Jurkat, Clone E6-1 (cell line): ENCODE measurements at regions not wholly inside any gene's neighbourhood (a gene's known extent, or its start where the extent isn't known, plus 50 kb on each side); places are given as distances from the start of the nearest gene placed in this dataset.
"Not testable (repeated sequence)": the region's sequence is repeated elsewhere in the genome, so short reads cannot be mapped to it uniquely, and the experiment has no call there.

Source experiments
- DNase-seq: peaks from one replicate; pipeline ENCODE4 v3.0.0-alpha.2; 2011; ENCODE audit warnings: low read depth, low spot score
- H3K4me3 ChIP-seq: 2 replicates; pipeline ENCODE4 v1.5.1; 2011; ENCODE audit warnings: mild to moderate bottlenecking, low read length, control low read depth, moderate library complexity

GRCh38 chr6:121590916-121591315 lies 155.5 kb downstream of the GJA1 start:
- no peak overlapping the region for H3K4me3 ChIP-seq
- no peak for DNase-seq

DNA sequence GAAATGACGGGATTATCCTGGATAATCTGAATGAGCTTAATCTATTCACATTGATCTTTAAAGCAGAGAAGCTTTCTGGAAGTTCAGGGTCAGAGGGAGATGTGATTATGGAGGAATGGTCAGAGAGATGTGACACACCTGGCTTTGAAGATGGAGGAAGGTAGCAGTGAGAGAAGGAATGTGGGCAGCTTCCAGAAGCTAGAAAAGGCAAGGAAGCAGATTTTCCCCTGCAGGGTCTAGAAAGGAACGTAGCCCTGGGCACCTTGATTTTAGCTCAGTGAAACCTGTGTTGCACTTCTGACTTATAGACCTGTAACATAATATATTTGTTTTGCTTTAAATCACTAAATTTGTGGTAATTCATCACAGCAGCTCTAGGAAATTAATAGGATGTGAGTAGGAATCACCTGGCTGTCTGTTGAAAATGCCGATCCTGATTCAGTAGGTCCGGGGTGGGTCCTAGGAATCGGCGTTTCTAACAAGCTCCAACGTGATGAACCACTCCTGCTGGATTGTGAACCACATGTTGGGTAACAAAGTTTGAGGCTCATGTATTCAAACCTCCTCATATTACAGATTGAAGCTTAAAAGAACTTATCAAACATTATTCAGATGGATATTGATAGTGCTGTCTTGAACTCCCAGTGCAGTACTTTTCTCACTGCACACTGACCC lies 157.0 kb downstream of the GJA1 start:
- no peak for DNase-seq
- no peak overlapping the region for H3K4me3 ChIP-seq

DNA sequence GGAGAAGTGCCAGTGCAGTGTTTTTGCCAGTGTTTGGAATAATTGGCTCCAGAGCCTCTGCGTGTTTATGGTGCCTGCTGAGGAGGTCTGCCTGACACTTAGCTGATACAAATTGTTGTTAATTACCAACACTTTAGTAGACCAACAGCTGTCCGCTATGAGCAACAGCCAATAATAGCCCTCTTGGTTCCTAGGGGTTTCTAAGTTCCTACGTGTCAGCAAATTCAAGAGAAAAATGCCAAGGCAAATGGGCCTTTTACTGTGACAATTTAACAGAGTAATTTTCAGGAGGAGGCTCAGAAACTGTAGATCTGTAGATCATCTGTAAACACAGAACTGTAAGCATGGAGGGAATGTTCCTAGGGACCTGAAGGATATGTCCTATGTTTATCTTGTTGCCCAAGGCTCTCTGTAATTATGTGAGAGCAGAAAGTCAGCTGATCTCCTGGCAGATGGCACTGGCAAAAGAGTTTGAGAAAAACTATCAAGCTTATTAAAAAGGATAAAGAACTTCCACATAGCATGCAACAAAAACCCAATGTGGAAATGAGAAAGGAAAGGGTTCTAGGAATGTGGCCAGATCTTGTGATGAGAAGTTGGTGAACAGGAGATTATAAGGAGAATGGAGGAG lies 157.7 kb downstream of the GJA1 start:
- H3K4me3 ChIP-seq, result no peak overlapping the region
- no peak for DNase-seq

DNA sequence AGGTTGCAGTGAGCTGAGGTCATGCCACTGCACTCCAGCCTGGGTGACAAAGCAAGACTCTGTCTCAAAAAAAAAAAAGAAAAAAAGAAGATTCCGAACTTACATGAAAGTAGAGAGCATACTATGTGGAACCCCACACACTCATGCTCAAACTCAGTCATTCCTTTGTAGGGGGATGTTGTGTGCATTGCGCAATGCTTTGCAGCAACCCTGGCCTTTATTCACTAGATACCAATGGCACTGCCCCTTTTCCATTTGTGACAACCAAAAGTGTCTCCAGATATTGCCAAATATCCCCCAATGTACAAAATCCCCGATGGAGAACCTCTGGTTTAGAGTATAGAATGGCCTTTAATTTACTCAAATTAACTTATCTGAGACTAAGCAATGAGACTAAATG lies 158.6 kb downstream of the GJA1 start:
- no peak for DNase-seq
- no peak overlapping the region for H3K4me3 ChIP-seq

DNA sequence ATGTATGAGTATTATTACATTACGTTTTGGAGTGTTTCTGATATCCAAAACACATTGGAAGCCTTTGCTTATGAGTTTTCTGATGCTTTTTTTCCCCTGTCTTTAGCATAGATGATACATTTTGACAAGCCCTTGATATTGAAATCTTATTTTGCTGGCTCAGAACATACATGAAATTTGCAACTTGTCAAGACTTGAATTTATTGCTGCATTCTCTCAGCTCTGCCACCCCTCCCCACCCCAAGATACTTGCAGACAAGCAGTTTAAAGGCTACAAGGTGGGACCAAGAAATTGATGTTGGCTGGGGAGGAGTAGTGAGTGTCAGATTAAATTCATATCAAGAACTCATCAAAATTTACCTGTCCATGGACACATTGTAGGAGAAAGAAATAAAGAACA lies 160.2 kb downstream of the GJA1 start:
- DNase-seq, result no peak
- H3K4me3 ChIP-seq, result no peak overlapping the region

DNA sequence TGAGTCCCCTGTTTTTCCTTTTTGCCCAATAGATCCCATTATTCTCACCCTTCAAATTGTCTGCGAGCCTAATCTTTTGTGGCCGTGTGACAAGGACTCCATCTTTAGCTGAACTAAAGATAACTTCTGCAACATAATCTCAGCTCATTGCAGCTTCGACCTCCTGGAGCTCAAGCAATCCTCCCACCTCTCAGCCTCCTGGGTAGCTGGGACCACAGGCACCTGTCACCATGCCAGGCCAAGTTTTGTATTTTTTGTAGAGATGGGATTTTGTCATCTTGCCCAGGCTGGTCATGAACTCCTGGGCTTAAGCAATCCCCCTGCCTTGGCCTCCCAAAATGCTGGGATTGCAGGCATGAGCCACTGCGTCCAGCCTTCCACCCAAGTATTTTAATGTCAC lies 161.0 kb downstream of the GJA1 start:
- DNase-seq, result no peak
- no peak overlapping the region for H3K4me3 ChIP-seq

DNA sequence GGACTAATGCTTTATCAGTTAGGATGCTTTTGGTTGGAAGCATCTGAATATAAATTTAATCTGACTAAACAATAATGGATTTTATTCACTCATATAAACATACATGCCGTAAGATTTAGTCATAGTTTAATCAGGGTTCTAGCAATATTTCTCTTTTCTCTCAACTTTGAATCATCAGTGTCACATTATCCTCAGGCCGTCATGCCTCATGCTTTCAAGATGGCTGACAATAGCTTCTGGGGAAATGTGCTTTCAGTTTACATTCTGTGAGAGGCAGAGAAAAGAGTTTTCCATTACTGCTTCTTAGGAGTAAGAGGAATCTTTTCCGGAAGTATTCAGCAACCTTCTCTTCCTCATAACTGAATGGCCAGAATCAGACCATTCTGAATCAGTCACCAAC lies 162.2 kb downstream of the GJA1 start:
- no peak overlapping the region for H3K4me3 ChIP-seq
- DNase-seq, result no peak

DNA sequence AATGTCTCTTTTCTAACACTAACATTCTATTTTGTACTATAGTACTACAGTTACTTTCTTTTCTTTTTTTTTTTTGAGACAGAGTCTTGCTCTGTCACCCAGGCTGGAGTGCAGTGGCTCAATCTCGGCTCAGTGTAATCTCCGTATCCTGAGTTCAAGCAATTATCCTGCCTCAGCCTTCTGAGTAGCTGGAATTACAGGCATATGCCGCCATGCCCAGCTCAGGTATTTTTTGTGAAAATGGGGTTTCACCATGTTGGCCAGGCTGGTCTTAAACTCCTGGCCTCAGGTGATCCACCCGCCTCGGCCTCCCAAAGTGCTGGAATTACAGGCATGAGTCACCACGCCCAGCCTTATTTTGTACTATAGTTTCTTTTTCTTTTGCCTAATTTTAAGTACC lies 163.9 kb downstream of the GJA1 start:
- DNase-seq, result not testable (repeated sequence)

DNA sequence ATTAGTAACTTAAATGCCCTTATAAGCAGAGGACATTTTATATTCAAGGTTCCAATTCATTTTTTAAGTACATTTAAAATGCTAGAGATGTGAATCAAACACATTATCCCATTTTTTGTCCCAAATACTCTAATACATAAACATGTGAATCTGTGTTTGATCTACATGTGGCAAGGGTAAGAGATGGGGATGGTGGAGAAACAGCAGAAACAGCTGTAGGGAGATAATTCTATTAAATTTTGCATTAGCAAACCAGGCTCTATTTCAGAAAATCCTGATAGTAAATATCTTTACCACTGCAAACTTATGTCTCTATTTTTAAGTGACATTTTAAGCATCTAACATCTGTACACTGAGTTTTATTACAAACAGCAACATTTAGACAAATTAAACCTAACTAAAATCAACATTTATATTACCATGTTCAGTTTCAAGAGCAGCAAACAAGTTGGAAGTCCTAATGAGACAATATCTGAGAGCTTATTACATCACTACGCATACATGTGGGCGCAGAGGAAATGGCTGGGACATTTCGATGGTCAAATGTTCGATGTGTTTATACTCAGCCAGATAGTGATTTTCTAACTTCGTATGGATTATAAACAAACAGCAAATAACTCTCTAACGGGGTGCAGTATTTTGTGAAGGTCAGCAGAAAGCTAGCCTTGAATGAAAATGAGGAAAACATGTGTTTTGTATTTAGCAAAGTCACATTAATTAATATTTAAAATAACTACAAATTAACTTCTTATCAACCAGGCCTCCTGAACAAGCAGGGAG lies 165.1 kb downstream of the GJA1 start:
- no peak for DNase-seq
- H3K4me3 ChIP-seq, result no peak overlapping the region

More for the DNA sequence above, 163.9 kb downstream of the GJA1 start:
- H3K4me3 ChIP-seq, result not testable (repeated sequence)

DNA sequence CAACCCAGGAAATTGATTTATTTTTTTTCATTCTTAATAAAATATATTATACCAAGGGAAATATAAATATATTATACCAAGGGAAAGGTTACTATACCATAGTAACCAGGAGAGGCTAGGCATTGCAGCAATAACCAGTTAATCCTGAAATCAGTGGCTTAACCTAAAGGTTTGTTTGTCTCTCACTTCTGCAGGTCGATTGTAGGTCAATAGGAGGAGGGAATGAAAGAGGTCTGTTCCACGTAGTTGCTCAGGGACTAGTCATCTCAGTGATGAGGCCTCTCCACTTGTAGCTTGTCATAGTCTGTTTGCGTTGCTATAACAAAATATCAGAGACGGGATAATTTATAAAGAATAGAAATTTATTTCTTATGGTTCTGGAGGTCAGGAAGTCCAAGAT lies 168.0 kb downstream of the GJA1 start:
- H3K4me3 ChIP-seq, result no peak overlapping the region
- no peak for DNase-seq

DNA sequence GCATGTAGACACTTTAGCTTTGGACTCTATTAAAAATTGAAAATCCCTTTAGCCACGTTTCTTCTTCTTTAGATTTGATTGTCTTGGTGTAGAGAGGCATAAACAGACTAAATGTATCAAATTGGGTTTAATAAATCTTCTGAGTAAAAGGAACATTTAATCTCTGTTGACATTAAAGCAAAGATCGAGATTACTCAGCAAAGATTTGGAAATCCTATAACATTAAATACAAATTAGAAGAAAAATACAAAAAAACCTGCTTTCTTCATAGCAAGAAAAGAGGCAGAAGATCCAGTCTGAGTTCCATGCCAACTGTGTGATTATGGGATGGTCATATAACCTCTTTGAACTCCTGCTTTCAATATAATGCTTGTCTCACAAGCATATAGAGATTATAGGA lies 172.3 kb downstream of the GJA1 start:
- H3K4me3 ChIP-seq, result no peak overlapping the region
- no peak for DNase-seq

- DNase-seq, result no peak
- H3K4me3 ChIP-seq, result no peak overlapping the region
Measured at GRCh38 chr6:121608270-121608669, 172.8 kb downstream of the GJA1 start.

DNA sequence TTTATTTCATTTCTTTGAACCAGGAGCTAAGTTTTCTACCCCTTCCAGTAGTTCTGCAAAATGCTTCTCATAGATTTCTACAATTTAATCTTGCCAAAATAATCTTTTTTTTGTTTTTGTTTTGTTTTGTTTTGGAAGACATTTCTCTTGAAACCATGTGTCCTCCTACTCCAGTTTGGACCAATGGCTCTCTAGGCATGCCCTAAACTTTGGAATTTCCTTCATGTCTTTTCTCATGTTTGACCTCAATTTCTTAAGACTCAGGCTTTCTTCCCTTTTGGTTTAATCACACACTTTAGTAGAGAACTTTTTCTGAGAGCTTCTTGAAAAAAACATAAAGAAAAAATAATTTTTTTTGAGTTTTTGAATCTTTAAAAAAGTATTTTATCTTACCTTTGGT lies 173.8 kb downstream of the GJA1 start:
- H3K4me3 ChIP-seq, result no peak overlapping the region
- no peak for DNase-seq

GRCh38 chr6:121612927-121613326 lies 177.5 kb downstream of the GJA1 start:
- no peak overlapping the region for H3K4me3 ChIP-seq
- no peak for DNase-seq

DNA sequence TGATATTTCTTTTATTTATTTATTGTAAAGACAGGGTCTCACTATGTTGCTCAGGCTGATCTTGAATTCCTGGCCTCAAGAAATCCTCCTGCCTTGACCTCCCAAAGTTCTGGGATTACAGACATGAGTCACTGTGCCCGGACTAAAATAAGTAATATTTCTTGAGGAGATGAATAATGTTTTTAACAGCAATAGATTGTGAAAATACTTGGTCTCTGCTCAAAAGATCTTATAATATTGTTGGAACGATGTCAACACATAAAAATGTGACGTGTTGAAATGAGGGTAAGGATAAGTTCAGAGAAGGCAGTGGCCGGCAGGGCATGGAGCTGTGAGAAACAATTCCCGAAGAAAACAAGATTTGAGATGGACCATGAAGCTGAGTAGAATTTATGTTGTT lies 178.7 kb downstream of the GJA1 start:
- no peak for DNase-seq
- H3K4me3 ChIP-seq, result no peak overlapping the region

DNA sequence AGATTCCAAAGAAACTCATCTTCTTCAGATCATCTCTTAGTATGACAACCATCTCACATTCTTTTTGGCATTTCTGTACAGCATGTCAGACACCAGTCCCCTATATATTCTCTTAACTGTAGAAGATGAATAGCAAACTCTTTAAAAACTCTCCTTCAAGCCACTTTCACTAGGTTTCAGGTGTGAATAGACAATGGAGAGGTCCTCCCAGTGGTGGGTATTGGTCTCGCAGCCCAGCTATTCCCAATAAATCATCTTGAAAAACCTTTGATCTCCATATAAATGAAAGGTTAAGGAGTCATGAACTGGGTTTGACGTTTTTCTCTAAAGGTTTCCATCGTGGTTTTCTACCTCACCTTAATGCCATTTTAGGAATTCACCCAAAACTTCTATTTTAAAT lies 180.0 kb downstream of the GJA1 start:
- DNase-seq, result no peak
- no peak overlapping the region for H3K4me3 ChIP-seq

DNA sequence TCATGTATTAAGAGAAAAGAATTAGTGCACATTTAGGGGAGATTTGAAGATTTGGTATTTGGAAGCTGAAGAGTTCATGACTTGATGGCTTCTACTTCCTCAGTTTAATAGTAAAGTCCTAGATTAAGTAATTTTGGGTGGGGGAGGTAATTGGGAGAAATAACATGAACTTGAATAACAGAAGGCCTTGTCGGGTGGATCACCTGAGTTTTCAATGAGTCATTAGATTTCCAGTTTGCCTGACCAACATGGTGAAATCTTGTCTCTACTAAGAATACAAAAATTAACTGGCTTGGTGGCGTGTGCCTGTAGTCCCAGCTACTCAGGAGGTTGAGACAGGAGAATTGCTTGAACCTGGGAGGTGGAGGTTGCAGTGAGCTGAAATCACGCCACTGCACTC lies 181.0 kb downstream of the GJA1 start:
- no peak overlapping the region for H3K4me3 ChIP-seq
- no peak for DNase-seq

DNA sequence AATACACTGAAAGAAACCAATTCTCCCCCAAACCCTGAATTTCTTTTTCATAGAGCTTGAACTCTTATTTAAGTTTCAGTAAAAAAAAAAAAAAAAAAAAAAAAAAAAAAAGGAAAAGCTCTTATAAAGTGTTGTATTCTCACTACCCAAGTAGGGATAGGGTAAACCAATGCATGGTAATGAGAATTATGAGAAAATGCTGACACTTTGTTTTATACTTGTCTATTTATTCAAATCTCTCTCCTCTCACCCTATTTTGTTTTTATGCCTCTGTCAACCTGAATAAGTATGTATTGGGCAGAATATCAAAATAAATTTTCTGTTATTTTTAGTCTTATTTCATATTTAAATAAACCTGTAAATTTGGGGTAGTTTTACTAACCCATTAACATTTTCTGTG lies 181.9 kb downstream of the GJA1 start:
- H3K4me3 ChIP-seq, result no peak overlapping the region
- DNase-seq, result no peak

GRCh38 chr6:121619013-121619412 lies 183.6 kb downstream of the GJA1 start:
- DNase-seq, result no peak
- H3K4me3 ChIP-seq, result no peak overlapping the region

DNA sequence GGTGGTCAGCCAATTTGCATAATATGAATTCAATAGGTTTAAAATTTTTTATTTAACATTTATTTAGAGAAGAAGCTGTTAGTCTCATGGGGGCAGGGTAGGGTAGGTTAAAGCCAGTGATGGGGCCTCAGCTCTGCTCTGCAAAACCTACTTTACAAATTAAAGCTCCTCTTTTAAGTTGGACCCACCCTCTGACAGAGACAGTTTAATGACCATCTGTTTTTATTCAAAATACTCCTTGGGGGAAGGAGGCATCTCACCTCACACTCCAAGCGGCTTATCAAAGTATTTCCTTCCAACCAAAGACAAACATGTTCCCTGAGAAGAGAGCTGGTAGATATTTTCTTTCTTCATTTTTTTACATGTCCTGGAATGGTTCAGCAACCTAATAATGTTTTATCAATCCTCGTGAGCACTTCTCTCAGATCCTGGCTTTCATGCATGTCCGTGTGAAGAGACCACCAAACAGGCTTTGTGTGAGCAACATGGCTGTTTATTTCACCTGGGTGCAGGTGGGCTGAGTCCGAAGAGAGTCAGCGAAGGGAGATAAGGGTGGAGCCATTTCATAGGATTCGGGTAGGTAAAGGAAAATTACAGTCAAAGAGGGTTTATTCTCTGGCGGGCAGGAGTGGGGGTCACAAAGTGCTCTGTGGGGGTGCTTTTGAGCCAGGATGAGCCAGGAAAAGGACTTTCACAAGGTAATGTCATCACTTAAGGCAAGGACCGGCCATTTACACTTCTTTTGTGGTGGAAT lies 184.7 kb downstream of the GJA1 start:
- no peak for DNase-seq
- no peak overlapping the region for H3K4me3 ChIP-seq
